CD4-positive, alpha-beta memory T cell (primary cell): ENCODE measurements at regions not wholly inside any gene's neighbourhood (a gene's known extent, or its start where the extent isn't known, plus 50 kb on each side); places are given as distances from the start of the nearest gene placed in this dataset.
"Not testable (repeated sequence)": the region's sequence is repeated elsewhere in the genome, so short reads cannot be mapped to it uniquely, and the experiment has no call there.

ENCODE experiments used
- CTCF ChIA-PET: fragments of 350-600 bp; sonication (Branson Sonifier 250); formaldehyde crosslinking; loops from one replicate; lab custom pipeline; 2021; ENCODE audit warnings: inconsistent platforms; ENCODE audit not compliant: partially characterized antibody; lab: Charles Lee
- POLR2A ChIA-PET: fragments of 350-600 bp; sonication (Branson Sonifier 250); formaldehyde crosslinking; loops from one replicate; lab custom pipeline; 2021; ENCODE audit not compliant: partially characterized antibody; lab: Charles Lee
- DNase-seq, 5 donors: peaks; one replicate each; pipeline versions ENCODE4 v3.0.0 to v3.0.0-alpha.2; 2020 to 2022; ENCODE audit warnings: mixed read lengths in 1 of 5
- H3K27ac ChIP-seq: one replicate; pipeline ENCODE4 v1.7.0; 2013; ENCODE audit warnings: low read depth, low read length
- H3K27me3 ChIP-seq: 2 replicates; pipeline ENCODE4 v1.7.0; 2013; ENCODE audit warnings: mild to moderate bottlenecking, low read length, moderate library complexity; ENCODE audit not compliant: insufficient read depth
- H3K36me3 ChIP-seq: 2 replicates; pipeline ENCODE4 v1.7.0; 2013; ENCODE audit warnings: mild to moderate bottlenecking, low read length, moderate library complexity; ENCODE audit not compliant: insufficient read depth
- H3K4me1 ChIP-seq: 2 replicates; pipeline ENCODE4 v1.7.0; 2013; ENCODE audit warnings: mild to moderate bottlenecking, low read length, moderate library complexity; ENCODE audit not compliant: insufficient read depth
- H3K4me3 ChIP-seq, 2 donors: one replicate each; pipeline ENCODE4 v1.7.0; 2013; ENCODE audit warnings: low read length in 2 of 2, mild to moderate bottlenecking in 1 of 2
- H3K9me3 ChIP-seq, 2 donors: one replicate each; pipeline ENCODE4 v1.7.0; 2013; ENCODE audit warnings: low read length in 2 of 2, control low read depth in 1 of 2; ENCODE audit not compliant: control insufficient read depth in 1 of 2
- H3K27ac Mint-ChIP-seq, 7 donors: one replicate each; pipeline ENCODE4 v1.8.0; 2020 to 2021; ENCODE audit warnings: mixed read lengths in 7 of 7, mild to moderate bottlenecking in 6 of 7, inconsistent platforms in 3 of 7, moderate library complexity in 3 of 7
- H3K27me3 Mint-ChIP-seq, 2 donors: one replicate each; pipeline ENCODE4 v1.8.0; 2020 to 2021; ENCODE audit warnings: mixed read lengths in 2 of 2
- H3K36me3 Mint-ChIP-seq, 2 donors: one replicate each; pipeline ENCODE4 v1.8.0; 2020 to 2021; ENCODE audit warnings: mixed read lengths in 2 of 2, inconsistent platforms in 1 of 2, mild to moderate bottlenecking in 1 of 2
- H3K4me1 Mint-ChIP-seq, 4 donors: one replicate each; pipeline ENCODE4 v1.8.0; 2020 to 2021; ENCODE audit warnings: mixed read lengths in 4 of 4, mild to moderate bottlenecking in 1 of 4
- H3K4me3 Mint-ChIP-seq, 8 donors: one replicate each; pipeline ENCODE4 v1.8.0; 2020 to 2021; ENCODE audit warnings: mixed read lengths in 8 of 8, mild to moderate bottlenecking in 7 of 8, moderate library complexity in 6 of 8, inconsistent platforms in 3 of 8
- H3K9me3 Mint-ChIP-seq, 8 donors: one replicate each; pipeline ENCODE4 v1.8.0; 2020 to 2021; ENCODE audit warnings: mixed read lengths in 8 of 8, mild to moderate bottlenecking in 5 of 8, inconsistent platforms in 3 of 8, moderate library complexity in 1 of 8
- intact Hi-C: fragments of 100-400 bp; cut with micrococcal nuclease; formaldehyde crosslinking; loops from one replicate; pipeline ENCODE4 v1.15.1; 2023

DNA sequence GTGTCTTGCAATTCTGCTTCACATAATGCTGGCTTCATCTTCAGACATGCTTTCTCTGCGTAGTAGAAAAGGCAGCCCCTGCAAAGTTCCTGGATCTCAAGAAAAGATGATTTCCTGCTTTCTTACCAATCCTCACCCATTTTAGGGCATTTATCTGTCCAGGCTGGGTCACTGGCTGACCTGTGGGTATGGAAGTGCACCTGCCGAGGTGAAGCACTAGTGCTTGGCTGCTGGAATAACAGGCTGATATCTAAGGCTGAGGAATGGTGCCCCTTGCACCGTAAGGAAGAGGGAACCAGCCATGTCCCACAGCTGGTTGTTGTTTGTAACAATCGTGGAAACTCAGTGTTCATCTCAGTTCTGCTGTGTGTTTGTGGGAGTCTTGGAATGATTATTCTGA, 138.0 kb upstream of the KLF6 start:
- Mint-ChIP-seq H3K9me3 (no peaks in the 10 kb centered on the region), H3K4me3 (no peak overlapping the region), H3K27ac (no peak overlapping the region), H3K4me1 (peaks cover 0 to 5% (median 3%) of the 10 kb centered on the region in 4 donors), H3K36me3 (no peaks in the 10 kb centered on the region), H3K27me3 (no peaks in the 10 kb centered on the region)
- no peak for DNase-seq
- Histone ChIP-seq H3K36me3 (no peaks in the 10 kb centered on the region), H3K4me3 (no peak overlapping the region), H3K27me3 (no peaks in the 10 kb centered on the region), H3K4me1 (no peaks in the 10 kb centered on the region), H3K27ac (no peak overlapping the region), H3K9me3 (no peaks in the 10 kb centered on the region)
- intact Hi-C loops = no loop called here
- CTCF ChIA-PET = no interaction called here
- POLR2A ChIA-PET = interaction anchor here (1.3 to 2.4 kb wide), 2 partner anchors 9 to 12 kb away, joined by 3 to 6 read pairs; no protein-coding TSS in a partner anchor

DNA sequence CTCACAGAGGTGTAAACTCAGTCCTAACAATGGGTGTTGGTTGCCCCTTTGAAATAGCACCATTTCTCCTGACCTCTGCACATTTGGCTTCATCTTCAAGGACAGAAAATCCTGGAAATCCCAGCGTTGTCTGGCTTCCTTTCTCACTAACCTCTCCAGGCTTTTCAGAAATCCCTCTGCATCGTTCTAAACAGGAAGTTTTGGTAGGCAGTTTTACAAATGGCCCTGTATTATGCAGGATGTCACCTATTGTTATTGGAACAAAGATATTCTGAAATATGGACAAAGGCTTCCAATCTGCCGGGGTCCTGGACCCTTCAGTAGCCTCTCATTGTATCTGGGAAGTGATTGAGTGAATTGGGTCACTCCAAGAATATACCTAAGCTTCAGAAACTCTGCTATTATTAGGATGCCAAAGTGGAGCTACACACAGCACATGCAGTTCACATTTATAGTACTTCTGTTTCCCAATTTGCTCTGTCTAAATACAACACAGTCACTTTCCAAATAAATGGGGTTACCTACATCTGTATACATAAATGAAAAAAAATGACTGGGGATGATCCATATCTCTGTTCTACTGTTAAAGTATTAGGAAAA, 134.8 kb upstream of the KLF6 start:
- Histone ChIP-seq H3K9me3 (no peaks in the 10 kb centered on the region), H3K27ac (no peak overlapping the region), H3K36me3 (no peaks in the 10 kb centered on the region), H3K4me1 (no peaks in the 10 kb centered on the region), H3K27me3 (no peaks in the 10 kb centered on the region), H3K4me3 (no peak overlapping the region)
- Mint-ChIP-seq H3K27ac (no peak overlapping the region), H3K27me3 (no peaks in the 10 kb centered on the region), H3K36me3 (no peaks in the 10 kb centered on the region), H3K9me3 (no peaks in the 10 kb centered on the region), H3K4me1 (peaks cover 0 to 4% (median 2%) of the 10 kb centered on the region in 4 donors), H3K4me3 (no peak overlapping the region)
- POLR2A ChIA-PET = interaction anchor here (0.6 to 1.8 kb wide), 2 partner anchors 20 to 134 kb away, joined by 4 to 5 read pairs; partner anchors contain the start of gene KLF6
- DNase-seq = no peak
- CTCF ChIA-PET = no interaction called here
- intact Hi-C loops = no loop called here

DNA sequence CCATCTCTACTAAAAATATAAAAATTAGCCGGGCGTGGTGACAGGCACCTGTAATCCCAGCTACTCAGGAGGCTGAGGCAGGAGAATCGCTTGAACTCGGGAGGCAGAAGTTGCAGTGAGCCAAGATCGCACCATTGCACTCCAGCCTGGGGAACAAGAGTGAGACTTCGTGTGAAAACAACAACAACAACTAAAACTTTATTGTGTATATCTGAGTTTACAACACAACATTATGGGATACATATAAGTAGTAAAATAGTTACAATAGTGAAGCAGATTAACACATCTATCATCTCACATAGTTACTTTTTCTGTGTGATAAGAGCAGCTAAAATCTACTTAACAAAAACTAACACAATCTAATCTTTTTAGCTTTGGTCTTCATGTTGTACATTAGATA, 132.4 kb upstream of the KLF6 start:
- CTCF ChIA-PET, DNase-seq, H3K4me1 ChIP-seq, H3K36me3 Mint-ChIP-seq, H3K4me3 ChIP-seq, H3K27ac ChIP-seq, intact Hi-C loops, H3K27me3 ChIP-seq, H3K36me3 ChIP-seq, POLR2A ChIA-PET, H3K9me3 Mint-ChIP-seq, H3K27me3 Mint-ChIP-seq, H3K9me3 ChIP-seq, H3K4me3 Mint-ChIP-seq, H3K27ac Mint-ChIP-seq, H3K4me1 Mint-ChIP-seq: not testable (repeated sequence)

DNA sequence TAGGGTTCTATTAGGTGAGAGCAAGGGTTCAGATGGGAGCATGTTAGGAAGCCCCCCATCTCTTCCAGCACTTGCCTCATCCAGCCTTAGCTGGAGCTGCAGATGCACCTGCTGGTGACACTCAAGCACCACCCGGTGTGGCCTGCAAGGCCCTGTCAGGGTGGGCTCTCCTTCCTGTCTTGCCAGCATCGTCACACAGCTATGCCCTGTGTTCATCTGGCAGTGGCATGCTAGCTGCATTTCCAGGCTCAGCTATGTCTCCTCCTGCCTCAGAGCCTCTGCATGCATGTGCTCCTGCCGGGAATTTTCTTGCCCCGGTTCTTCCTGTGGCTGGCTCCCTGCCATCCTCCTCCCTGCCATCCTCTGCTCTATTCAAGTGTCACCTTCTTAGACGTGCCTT, 129.7 kb upstream of the KLF6 start:
- no peaks in the 10 kb centered on the region for H3K27me3 ChIP-seq
- Mint-ChIP-seq H3K4me1 (peaks cover 0 to 5% (median 1%) of the 10 kb centered on the region in 4 donors), H3K27ac (no peak overlapping the region)

DNA sequence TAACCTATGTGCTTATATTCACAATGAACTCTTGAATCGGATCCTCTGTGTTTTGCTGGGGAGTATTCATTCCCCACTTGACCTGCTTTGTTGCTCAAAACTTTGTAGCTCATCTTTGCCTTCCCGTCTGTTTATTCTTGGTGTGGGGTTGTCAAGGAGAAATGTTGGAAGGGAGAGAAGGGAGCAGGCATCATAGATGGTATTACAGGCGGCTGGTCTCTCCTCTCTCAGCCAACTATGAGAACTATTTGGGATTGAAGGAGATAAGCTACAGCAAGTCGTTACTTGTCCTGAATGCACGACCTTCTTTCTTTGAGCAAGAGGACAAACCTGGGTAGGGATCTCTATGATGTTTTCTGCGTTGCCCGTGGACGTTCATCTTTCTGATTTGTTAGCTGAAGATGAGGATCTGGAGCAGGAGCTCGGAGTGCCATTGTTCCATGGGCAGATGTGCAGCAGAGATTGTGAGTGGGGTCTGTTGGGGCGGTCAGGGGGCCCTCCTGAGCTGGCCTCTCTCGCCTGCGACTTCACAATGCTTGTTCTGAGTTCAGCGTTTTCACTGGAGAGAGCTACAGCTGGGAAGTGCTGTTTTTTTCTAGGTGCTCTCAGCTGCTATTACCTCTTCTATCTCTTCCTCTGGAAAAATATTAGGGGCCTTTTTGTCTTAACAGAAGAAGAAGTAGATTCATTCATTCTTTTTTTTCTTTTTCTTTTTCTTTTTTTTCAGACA, 126.9 kb upstream of the KLF6 start:
- H3K4me1 Mint-ChIP-seq = peaks cover 0 to 4% (median under 1%) of the 10 kb centered on the region in 4 donors
- H3K4me3 Mint-ChIP-seq = no peak overlapping the region
- DNase-seq = no peak
- no peak overlapping the region for H3K4me3 ChIP-seq
- no peaks in the 10 kb centered on the region for H3K9me3 Mint-ChIP-seq
- no peak overlapping the region for H3K27ac ChIP-seq
- H3K27ac Mint-ChIP-seq = peak overlapping the region in 2 of 7 donors; percentile 7 to 39
- H3K27me3 ChIP-seq = no peaks in the 10 kb centered on the region
- ChIA-PET CTCF (interaction anchor here (0.9 kb wide), 1 partner anchor 83 kb away, joined by 3 read pairs; no protein-coding TSS in a partner anchor), POLR2A (interaction anchor here (0.9 to 1.5 kb wide), 5 partner anchors 19 to 130 kb away, joined by 3 to 9 read pairs (median 3); partner anchors contain the start of gene KLF6)
- no peaks in the 10 kb centered on the region for H3K36me3 Mint-ChIP-seq
- no peaks in the 10 kb centered on the region for H3K36me3 ChIP-seq
- intact Hi-C loops = no loop called here
- no peaks in the 10 kb centered on the region for H3K4me1 ChIP-seq
- H3K27me3 Mint-ChIP-seq = no peaks in the 10 kb centered on the region
- H3K9me3 ChIP-seq = no peaks in the 10 kb centered on the region

More for the DNA sequence above, 129.7 kb upstream of the KLF6 start:
- no peaks in the 10 kb centered on the region for H3K4me1 ChIP-seq
- no peak overlapping the region for H3K4me3 ChIP-seq
- Mint-ChIP-seq H3K4me3 (no peak overlapping the region), H3K9me3 (no peaks in the 10 kb centered on the region), H3K27me3 (no peaks in the 10 kb centered on the region), H3K36me3 (no peaks in the 10 kb centered on the region)
- no peak overlapping the region for H3K27ac ChIP-seq
- no peaks in the 10 kb centered on the region for H3K9me3 ChIP-seq
- no peak for DNase-seq
- no peaks in the 10 kb centered on the region for H3K36me3 ChIP-seq
- ChIA-PET POLR2A (interaction anchor here (0.9 to 1.0 kb wide), 3 partner anchors 9 to 129 kb away, joined by 3 to 4 read pairs (median 3); partner anchors contain the start of gene KLF6), CTCF (no interaction called here)
- intact Hi-C loops = no loop called here

GRCh38 chr10:3911241-3911640, 126.2 kb upstream of the KLF6 start:
- Histone ChIP-seq H3K27ac (no peak overlapping the region), H3K4me3 (no peak overlapping the region), H3K4me1 (no peaks in the 10 kb centered on the region), H3K27me3 (no peaks in the 10 kb centered on the region), H3K9me3 (no peaks in the 10 kb centered on the region), H3K36me3 (no peaks in the 10 kb centered on the region)
- H3K27me3 Mint-ChIP-seq = no peaks in the 10 kb centered on the region
- CTCF ChIA-PET = no interaction called here
- H3K4me1 Mint-ChIP-seq = peaks cover 0 to 4% (median 1%) of the 10 kb centered on the region in 4 donors
- POLR2A ChIA-PET = interaction anchor here (0.9 to 1.5 kb wide), 4 partner anchors 19 to 128 kb away, joined by 3 to 9 read pairs (median 4); partner anchors contain the start of gene KLF6
- DNase-seq = no peak
- peak overlapping the region in 1 of 7 donors; percentile 62 for H3K27ac Mint-ChIP-seq
- no peaks in the 10 kb centered on the region for H3K9me3 Mint-ChIP-seq
- H3K36me3 Mint-ChIP-seq = no peaks in the 10 kb centered on the region
- no peak overlapping the region for H3K4me3 Mint-ChIP-seq
- intact Hi-C loops = no loop called here

GRCh38 chr10:3909339-3909738, 124.3 kb upstream of the KLF6 start:
- Mint-ChIP-seq H3K27me3 (no peaks in the 10 kb centered on the region), H3K36me3 (peaks cover 0 to 5% of the 10 kb centered on the region in 2 donors), H3K9me3 (no peaks in the 10 kb centered on the region), H3K4me3 (no peak overlapping the region), H3K4me1 (peaks cover 0 to 4% (median under 1%) of the 10 kb centered on the region in 4 donors), H3K27ac (peak overlapping the region in 1 of 7 donors; percentile 36)
- intact Hi-C loops = no loop called here
- H3K36me3 ChIP-seq = no peaks in the 10 kb centered on the region
- H3K4me3 ChIP-seq = no peak overlapping the region
- POLR2A ChIA-PET = no interaction called here
- H3K27me3 ChIP-seq = no peaks in the 10 kb centered on the region
- CTCF ChIA-PET = no interaction called here
- DNase-seq = no peak
- no peaks in the 10 kb centered on the region for H3K4me1 ChIP-seq
- no peak overlapping the region for H3K27ac ChIP-seq
- no peaks in the 10 kb centered on the region for H3K9me3 ChIP-seq
